Activated CD4-positive, alpha-beta T cell treated with anti-CD3 and anti-CD28 coated beads for 24 hours (primary cell): ENCODE measurements at regions not wholly inside any gene's neighbourhood (a gene's known extent, or its start where the extent isn't known, plus 50 kb on each side); places are given as distances from the start of the nearest gene placed in this dataset.

Experiments
- DNase-seq, 2 donors: peaks; one replicate each; pipeline ENCODE4 v3.0.0-alpha.2; 2020; ENCODE audit warnings: low read depth in 2 of 2

- DNase-seq: no peak
Observed at GRCh38 chr14:82438436-82438835, 904.8 kb upstream of the SEL1L start.

- DNase-seq: no peak
Observed at GRCh38 chr14:82441270-82441669, 907.6 kb upstream of the SEL1L start.

- no peak for DNase-seq
Observed at GRCh38 chr14:82445810-82446570, 912.3 kb upstream of the SEL1L start.

GRCh38 chr14:82447586-82447985, 913.9 kb upstream of the SEL1L start:
- no peak for DNase-seq

GRCh38 chr14:82449926-82450468, 916.3 kb upstream of the SEL1L start:
- DNase-seq: no peak

GRCh38 chr14:82451675-82452074, 918.0 kb upstream of the SEL1L start:
- DNase-seq: no peak

- DNase-seq: no peak
Observed at GRCh38 chr14:82482345-82482744, 948.7 kb upstream of the SEL1L start.

GRCh38 chr14:82488473-82488872, 954.8 kb upstream of the SEL1L start:
- DNase-seq: no peak

- no peak for DNase-seq
Observed at GRCh38 chr14:82490397-82490796, 956.7 kb upstream of the SEL1L start.

- no peak for DNase-seq
Observed at GRCh38 chr14:82492157-82492556, 958.5 kb upstream of the SEL1L start.

GRCh38 chr14:82500222-82500621, 966.6 kb upstream of the SEL1L start:
- no peak for DNase-seq

GRCh38 chr14:82501554-82501953, 967.9 kb upstream of the SEL1L start:
- no peak for DNase-seq

- no peak for DNase-seq
Observed at GRCh38 chr14:82502043-82502442, 968.4 kb upstream of the SEL1L start.

GRCh38 chr14:82504894-82505293, 971.2 kb upstream of the SEL1L start:
- DNase-seq: no peak

- no peak for DNase-seq
Observed at GRCh38 chr14:82510007-82510406, 976.4 kb upstream of the SEL1L start.

- no peak for DNase-seq
Observed at GRCh38 chr14:82511399-82511798, 977.7 kb upstream of the SEL1L start.

- DNase-seq: no peak
Observed at GRCh38 chr14:82520765-82521164, 987.1 kb upstream of the SEL1L start.

- no peak for DNase-seq
Observed at GRCh38 chr14:82521191-82521590, 987.5 kb upstream of the SEL1L start.

- no peak for DNase-seq
Observed at GRCh38 chr14:82528016-82528415, 994.4 kb upstream of the SEL1L start.

- DNase-seq: no peak
Observed at GRCh38 chr14:82533351-82533750, 999.7 kb upstream of the SEL1L start.

- no peak for DNase-seq
Observed at GRCh38 chr14:82536566-82536965, 1002.9 kb upstream of the SEL1L start.

- no peak for DNase-seq
Observed at GRCh38 chr14:82537831-82538230, 1004.2 kb upstream of the SEL1L start.

GRCh38 chr14:82546401-82546800, 1012.7 kb upstream of the SEL1L start:
- DNase-seq: no peak
